Activated CD8-positive, alpha-beta memory T cell treated with anti-CD3 and anti-CD28 coated beads, Interleukin-2, amount 50 U/mL, for 1 hour (primary cell): ENCODE measurements at regions not wholly inside any gene's neighbourhood (a gene's known extent, or its start where the extent isn't known, plus 50 kb on each side); places are given as distances from the start of the nearest gene placed in this dataset.

Experiments
- DNase-seq: peaks from one replicate; pipeline ENCODE4 v3.0.0-alpha.2; 2020; ENCODE audit errors: extremely low read depth

- no peak for DNase-seq
Measured at GRCh38 chr10:118537623-118538022, 57.8 kb downstream of the PRLHR start.

GRCh38 chr10:118534136-118534535, 61.3 kb downstream of the PRLHR start:
- DNase-seq = no peak

GRCh38 chr10:118531105-118531852, 64.2 kb downstream of the PRLHR start:
- no peak for DNase-seq

- DNase-seq = no peak
Measured at GRCh38 chr10:118528426-118528825, 67.0 kb downstream of the PRLHR start.

GRCh38 chr10:118523775-118524174, 71.7 kb downstream of the PRLHR start:
- no peak for DNase-seq

- DNase-seq = no peak
Measured at GRCh38 chr10:118522791-118523498, 72.5 kb downstream of the PRLHR start.

- DNase-seq = no peak
Measured at GRCh38 chr10:118521415-118522117, 73.9 kb downstream of the PRLHR start.

- DNase-seq = no peak
Measured at GRCh38 chr10:118520116-118520742, 75.2 kb downstream of the PRLHR start.

- DNase-seq = no peak
Measured at GRCh38 chr10:118518095-118518494, 77.4 kb downstream of the PRLHR start.

- DNase-seq = no peak
Measured at GRCh38 chr10:118516716-118517115, 78.7 kb downstream of the PRLHR start.

GRCh38 chr10:118513174-118513573, 82.3 kb downstream of the PRLHR start:
- DNase-seq = no peak

GRCh38 chr10:118511711-118512110, 83.7 kb downstream of the PRLHR start:
- no peak for DNase-seq

- DNase-seq = no peak
Measured at GRCh38 chr10:118508863-118509262, 86.6 kb downstream of the PRLHR start.

- DNase-seq = no peak
Measured at GRCh38 chr10:118508355-118508754, 87.1 kb downstream of the PRLHR start.

GRCh38 chr10:118506671-118507590, 88.5 kb downstream of the PRLHR start:
- DNase-seq = no peak

- no peak for DNase-seq
Measured at GRCh38 chr10:118505363-118505762, 90.1 kb downstream of the PRLHR start.

GRCh38 chr10:118504467-118505205, 90.8 kb downstream of the PRLHR start:
- no peak for DNase-seq

- no peak for DNase-seq
Measured at GRCh38 chr10:118504044-118504443, 91.4 kb downstream of the PRLHR start.

GRCh38 chr10:118503192-118503591, 92.3 kb downstream of the PRLHR start:
- DNase-seq = no peak

GRCh38 chr10:118501637-118502440, 93.6 kb downstream of the PRLHR start:
- DNase-seq = no peak
